ENCODE measurements at regions not wholly inside any gene's neighbourhood (a gene's known extent, or its start where the extent isn't known, plus 50 kb on each side); places are given as distances from the start of the nearest gene placed in this dataset.

- WGBS, 2 donors: 52 to 59% methylated on average over 3 of the region's 3 CpGs
- H3K4me3 ChIP-seq: no peak overlapping the region
- intact Hi-C loops (cut with DNase I): no loop called here
- TF ChIP-seq CTCF (IDR thresholded peaks at IDR 0.05): no peak
- H3K9me3 ChIP-seq: no peaks in the 10 kb centered on the region
- no peaks in the 10 kb centered on the region for H3K4me1 ChIP-seq
- H3K27me3 ChIP-seq: no peaks in the 10 kb centered on the region
- DNase-seq: no peak
- H3K36me3 ChIP-seq: no peaks in the 10 kb centered on the region
- no peak for FAIRE-seq
- no peak overlapping the region for H3K27ac ChIP-seq
- ATAC-seq: no peak
Measured at GRCh38 chr20:12294678-12295077, 377.0 kb downstream of the BTBD3 start.

DNA sequence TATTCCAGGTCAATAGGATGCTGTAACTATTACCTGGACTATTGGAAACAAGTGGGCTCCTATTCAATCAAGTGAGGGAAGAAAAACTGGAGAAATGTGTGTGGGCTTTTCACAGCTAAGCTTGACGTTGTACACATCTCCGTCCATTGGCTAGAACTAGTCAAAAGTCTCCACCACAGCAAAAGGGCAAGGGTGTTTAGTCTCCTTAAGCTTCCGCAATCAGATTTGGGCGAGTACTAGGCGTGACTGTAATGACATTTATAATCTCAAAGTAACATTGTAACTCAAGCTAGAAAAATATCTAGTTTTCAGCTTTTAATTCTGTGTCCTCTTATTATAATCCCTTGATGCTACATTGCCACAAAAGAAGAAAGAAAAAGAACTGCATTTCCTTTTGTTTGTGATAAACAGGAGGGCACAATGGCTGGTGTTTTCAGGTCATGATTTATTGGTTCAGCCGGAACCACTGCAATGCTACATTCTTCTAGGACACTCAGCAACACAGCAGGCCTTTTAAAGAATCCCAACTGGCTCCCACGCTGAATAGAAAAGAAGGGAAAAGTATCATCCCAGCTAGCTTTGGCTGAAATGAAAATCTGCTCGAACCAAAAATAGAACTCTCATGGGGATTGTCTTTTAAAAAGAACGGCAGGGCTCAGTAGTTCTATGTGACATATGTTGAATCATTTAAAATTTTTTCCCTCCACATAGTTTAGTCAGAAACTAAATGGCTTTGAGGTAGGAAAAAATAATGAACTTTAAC, 387.7 kb downstream of the BTBD3 start:
- DNase-seq: no peak
- H3K27ac ChIP-seq: no peak overlapping the region
- intact Hi-C loops (cut with DNase I): no loop called here
- no peaks in the 10 kb centered on the region for H3K27me3 ChIP-seq
- TF ChIP-seq CTCF (IDR thresholded peaks at IDR 0.05): no peak
- H3K4me3 ChIP-seq: no peak overlapping the region
- ATAC-seq: no peak
- H3K36me3 ChIP-seq: no peaks in the 10 kb centered on the region
- H3K9me3 ChIP-seq: no peaks in the 10 kb centered on the region
- H3K4me1 ChIP-seq: no peaks in the 10 kb centered on the region
- 59 to 63% methylated on average over 9 of the region's 9 CpGs for WGBS, 2 donors
- FAIRE-seq: no peak

DNA sequence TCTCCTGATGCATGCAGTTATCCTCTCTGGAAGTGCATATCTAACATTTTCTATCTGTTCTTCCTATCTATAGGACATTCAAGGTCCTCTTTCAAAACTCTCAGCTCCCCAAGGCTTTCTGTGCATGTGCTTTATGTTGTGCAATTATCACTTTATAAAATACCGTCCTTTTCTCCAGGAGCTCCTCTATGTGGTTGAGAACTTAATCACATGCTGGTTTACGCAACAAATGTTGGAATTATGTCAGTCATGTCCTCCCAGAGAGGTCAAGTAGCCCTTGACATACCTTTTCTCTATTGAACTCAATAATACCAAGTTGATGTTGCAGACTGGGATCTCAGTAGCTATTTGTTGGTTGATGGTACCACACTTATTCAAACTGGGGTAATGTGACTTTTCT, 388.4 kb downstream of the BTBD3 start:
- no peaks in the 10 kb centered on the region for H3K9me3 ChIP-seq
- no peaks in the 10 kb centered on the region for H3K4me1 ChIP-seq
- ATAC-seq: no peak
- no peak for FAIRE-seq
- intact Hi-C loops (cut with DNase I): no loop called here
- no peak overlapping the region for H3K27ac ChIP-seq
- H3K36me3 ChIP-seq: no peaks in the 10 kb centered on the region
- WGBS, 2 donors: 60 to 69% methylated on average over 2 of the region's 2 CpGs
- no peak for DNase-seq
- H3K27me3 ChIP-seq: no peaks in the 10 kb centered on the region
- H3K4me3 ChIP-seq: no peak overlapping the region
- no peak for TF ChIP-seq CTCF (IDR thresholded peaks at IDR 0.05)

DNA sequence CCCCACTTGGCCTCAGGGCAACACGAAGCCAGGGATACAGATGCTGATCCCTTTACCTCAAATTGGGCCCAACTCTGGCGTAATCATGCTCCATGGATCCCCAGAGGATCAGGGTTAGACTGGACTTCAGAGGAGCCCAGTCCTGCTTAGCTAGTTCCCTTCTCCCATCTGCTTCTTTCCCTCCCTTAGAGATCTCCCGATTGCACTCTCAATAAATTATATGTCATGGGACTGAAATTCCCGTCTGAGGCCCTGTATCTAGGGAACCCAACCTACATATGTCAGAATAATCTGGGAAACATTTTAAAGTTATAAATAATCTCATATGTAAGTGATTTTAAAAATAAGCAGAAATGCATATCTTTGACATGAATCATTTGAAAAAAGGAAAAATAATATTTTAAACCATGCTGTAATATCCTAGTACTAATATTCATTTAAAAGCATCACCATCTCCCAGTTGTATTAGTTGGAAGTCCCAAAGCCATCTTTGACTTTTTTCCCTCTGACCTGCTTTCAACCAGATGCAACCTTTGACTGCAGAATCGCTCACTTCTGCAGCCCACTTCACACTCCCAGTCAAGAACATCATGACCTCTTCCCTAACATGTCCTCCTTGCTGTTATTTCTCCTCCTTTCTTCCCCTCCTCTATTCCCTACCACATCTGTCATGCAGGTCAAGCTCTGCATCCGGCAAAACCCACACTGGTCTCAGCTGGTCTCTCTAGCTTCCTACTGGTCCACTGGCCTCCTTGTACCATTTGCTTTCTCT, 393.6 kb downstream of the BTBD3 start:
- Histone ChIP-seq H3K27ac (no peak overlapping the region), H3K9me3 (no peaks in the 10 kb centered on the region), H3K4me1 (peaks cover 0 to 5% (median 0%) of the 10 kb centered on the region in 3 donors), H3K4me3 (no peak overlapping the region), H3K36me3 (no peaks in the 10 kb centered on the region), H3K27me3 (no peaks in the 10 kb centered on the region)
- ATAC-seq: no peak
- intact Hi-C loops (cut with DNase I): no loop called here
- 81 to 82% methylated on average over 6 of the region's 6 CpGs for whole genome bisulfite sequencing, 2 donors
- no peak for DNase-seq
- TF ChIP-seq CTCF (IDR thresholded peaks at IDR 0.05): no peak
- FAIRE-seq: no peak

GRCh38 chr20:12315652-12316051, 398.0 kb downstream of the BTBD3 start:
- H3K9me3 ChIP-seq: no peaks in the 10 kb centered on the region
- 6% methylated on average over 1 of the region's 1 CpG for WGBS, 2 donors
- FAIRE-seq (no peak), ATAC-seq (peak in 3 of 4 donors; percentile 16 to 67 (median 24)), DNase-seq (no peak)
- H3K4me3 ChIP-seq: no peak overlapping the region
- no peak for TF ChIP-seq CTCF (IDR thresholded peaks at IDR 0.05)
- peaks cover 0 to 5% (median 0%) of the 10 kb centered on the region in 3 donors for H3K4me1 ChIP-seq
- H3K27ac ChIP-seq: no peak overlapping the region
- H3K36me3 ChIP-seq: no peaks in the 10 kb centered on the region
- H3K27me3 ChIP-seq: no peaks in the 10 kb centered on the region
- intact Hi-C loops (cut with DNase I): no loop called here
